Embryonic facial prominence (tissue), 1 donor: ENCODE measurements at regions not wholly inside any gene's neighbourhood (a gene's known extent, or its start where the extent isn't known, plus 50 kb on each side); places are given as distances from the start of the nearest gene placed in this dataset.
A peak's percentile ranks its signal among the peaks of the same experiment; 100 is the strongest.

ENCODE experiments used
- DNase-seq: peaks from one replicate; pipeline ENCODE4 v3.0.0-alpha.2; 2016; ENCODE audit errors: extremely low spot score

DNA sequence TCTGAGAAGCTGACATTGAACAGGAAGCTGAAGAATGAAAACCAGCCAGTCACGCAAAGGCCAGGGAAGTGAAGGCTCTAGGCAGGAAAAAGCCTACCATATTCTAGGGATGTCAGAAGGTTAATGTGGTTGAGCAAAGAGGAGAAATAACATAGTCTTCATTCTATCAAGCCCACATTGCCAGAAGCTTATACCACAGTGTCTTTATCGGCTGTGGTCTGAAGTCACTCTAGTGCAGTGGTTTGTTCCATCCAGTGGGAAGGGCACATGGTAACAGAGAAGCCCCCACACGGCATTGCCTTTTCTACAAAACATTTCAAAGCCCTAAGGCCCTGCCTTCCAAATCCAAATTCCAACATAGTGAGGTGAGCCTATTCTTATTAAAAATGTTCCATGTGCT lies 311.3 kb downstream of the TNS1 start:
- DNase-seq = no peak

GRCh38 chr2:217689053-217689452 lies 313.7 kb downstream of the TNS1 start:
- DNase-seq = no peak

DNA sequence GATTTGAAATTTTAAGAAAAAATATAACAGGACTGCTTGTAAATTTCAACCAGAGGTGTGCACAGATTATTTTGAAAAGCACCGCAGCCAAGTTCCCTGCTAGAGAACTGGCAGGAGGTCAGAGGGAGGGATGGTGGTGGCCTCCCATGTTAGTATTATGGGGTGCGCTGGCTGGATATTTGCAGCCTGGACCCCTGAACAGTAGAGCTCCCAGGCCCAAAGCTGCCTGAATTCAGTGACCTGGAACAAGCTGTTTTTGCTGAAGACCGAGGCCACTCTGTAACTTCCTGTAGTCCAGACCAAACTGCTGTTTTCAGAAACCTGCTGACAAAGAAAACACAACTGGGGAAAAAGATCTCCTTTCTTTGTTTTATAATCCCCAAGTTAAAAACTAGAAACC lies 314.3 kb downstream of the TNS1 start:
- DNase-seq = no peak

DNA sequence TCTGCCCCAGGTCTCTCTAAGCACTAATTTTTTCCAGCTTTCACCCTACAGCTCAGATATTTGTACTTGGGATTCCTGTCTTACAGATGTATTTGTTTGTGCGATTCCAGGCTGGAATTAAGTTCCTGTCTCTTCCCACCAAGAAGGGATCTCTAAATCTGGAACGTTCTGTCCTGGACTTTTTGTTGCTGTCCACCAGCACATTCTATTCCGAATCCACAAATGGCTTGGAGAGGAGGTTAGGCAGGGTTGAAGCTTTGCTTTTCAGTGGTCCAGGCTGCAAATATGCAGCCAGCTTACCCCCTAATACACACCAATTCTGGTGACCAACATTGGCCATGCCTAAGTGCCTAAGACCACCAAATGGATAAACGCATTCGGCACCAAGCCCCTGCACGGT lies 315.0 kb downstream of the TNS1 start:
- no peak for DNase-seq

GRCh38 chr2:217685255-217685605 lies 317.6 kb downstream of the TNS1 start:
- DNase-seq = no peak

DNA sequence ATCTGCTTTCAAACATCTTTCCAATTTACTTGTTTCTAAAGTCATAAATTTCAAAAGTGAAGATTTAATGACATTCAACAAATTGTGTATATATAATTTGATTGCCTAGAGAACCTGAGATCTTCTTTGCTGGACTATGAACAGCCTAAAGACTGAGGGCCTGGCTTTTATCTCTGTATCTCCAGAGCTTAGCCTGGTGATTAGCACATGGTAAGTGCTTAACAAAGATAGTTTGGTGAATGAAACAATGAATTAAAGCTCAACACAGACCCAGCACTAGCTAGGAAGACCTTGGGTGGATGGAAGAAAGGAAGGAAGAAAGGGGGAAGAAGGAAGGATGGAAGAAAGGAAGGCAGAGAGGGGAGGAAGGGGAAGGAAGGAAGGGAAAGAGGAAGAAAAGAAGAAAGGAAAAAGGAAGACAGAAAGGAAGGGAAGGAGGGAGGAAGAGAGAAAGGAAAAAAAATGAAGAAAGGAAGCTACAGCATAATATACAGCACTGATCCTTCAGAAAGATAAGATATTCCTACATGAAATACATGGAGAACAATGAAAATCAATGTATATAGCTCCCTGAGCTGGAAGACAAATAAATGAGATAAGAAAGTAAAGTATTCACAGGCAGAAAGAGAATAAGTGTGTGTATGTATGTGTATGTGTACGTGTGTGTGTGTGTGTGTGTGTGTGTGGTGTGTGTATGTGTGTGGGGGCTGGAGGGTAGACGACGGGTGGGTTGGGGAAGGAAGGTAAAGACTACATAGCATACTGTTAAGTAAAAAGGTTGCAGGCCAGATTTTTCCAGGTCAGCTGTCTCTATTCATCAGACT lies 318.2 kb downstream of the TNS1 start:
- DNase-seq = no peak

DNA sequence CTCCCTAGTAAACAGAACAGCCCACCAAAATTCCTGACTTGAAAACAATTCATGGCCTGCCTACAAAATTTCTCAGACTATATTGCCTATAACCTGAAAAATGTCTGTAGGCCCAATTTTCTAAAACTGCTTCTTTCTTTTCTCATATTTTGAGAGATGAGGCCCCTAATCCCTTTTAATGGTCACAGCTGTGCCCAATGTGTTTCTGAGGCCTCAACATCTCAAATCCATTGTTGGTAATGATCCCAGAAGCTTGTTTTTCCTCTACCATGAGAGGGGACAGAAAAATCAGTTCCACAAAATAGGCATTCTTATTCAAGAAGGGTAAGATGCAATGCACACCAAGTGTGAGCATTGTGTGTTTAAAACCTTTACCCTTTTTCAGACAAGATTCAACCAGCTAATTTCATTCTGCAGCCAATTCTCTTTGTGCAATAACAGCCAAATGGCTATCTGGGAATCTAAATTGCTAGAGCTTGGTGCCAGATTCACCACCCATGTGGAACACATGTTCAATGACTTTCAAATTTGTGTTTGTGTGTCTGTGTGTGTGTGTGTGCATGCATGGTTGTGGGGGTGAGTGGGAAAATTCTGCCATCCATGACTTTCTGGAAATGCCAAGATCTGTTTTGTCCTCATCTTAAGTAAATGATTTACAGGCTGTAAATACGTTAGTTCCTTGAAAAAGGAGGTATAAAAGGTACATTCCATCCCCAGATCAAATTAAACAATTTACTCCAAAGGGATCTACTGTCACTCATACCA lies 319.5 kb downstream of the TNS1 start:
- no peak for DNase-seq

DNA sequence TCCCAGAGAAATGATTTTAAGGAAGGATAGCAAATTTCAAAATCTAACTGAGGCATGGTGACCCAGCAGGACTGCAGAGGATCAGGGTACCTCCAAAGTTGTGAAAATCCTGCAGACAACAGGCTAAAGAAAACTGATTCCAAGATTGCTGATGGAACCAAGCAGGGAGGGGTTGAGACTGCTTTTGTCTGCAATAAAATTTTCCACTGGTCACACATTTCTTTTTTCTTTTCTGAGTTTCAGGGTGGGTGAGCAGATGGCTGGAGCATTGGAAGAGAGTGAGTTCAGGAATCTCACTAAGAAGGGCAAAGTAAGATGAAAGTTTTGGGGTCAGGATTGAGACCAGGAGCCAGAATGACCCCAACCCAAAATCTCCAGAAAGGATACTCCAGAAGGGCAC lies 321.0 kb downstream of the TNS1 start:
- DNase-seq = no peak

DNA sequence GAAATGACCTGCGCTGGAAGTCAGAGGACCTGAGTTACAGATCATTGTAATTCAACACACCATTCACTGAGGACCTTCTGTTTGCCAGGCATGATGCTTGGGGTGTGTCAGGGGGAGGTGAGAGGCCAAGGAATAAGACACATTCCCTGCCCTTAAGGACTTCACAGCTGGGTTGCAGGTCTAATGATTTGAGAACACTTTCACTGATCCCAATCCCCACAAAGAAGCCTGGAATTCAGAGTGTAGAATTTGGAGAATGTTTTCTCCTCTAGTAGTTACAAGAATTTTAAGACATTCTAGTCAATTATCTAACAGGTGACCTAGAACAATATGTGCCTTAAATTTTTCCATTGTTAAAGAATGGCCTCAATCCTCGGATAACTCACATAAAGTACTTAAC lies 322.4 kb downstream of the TNS1 start:
- no peak for DNase-seq

DNA sequence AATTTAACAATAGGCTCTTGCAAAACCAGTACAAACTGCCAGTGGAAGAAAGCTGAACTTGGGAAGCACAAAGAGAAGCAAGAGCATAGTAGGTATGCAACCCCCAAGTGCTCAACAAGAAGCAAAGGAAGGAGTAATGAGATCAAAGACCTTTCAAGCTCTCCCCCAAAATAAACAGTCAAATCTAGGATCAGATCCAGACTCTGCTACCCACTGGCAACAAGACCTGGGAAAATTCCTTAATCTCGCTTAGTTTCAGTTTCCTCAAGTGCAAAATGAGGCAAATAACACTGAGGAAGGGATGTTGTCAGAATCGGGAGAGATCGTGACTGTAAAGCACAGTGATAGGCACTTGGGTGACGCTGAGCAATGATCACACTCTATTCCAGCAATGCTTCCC lies 329.2 kb downstream of the TNS1 start:
- DNase-seq = no peak

GRCh38 chr2:217672472-217672871 lies 330.3 kb downstream of the TNS1 start:
- no peak for DNase-seq

GRCh38 chr2:217671871-217672270 lies 330.9 kb downstream of the TNS1 start:
- no peak for DNase-seq

DNA sequence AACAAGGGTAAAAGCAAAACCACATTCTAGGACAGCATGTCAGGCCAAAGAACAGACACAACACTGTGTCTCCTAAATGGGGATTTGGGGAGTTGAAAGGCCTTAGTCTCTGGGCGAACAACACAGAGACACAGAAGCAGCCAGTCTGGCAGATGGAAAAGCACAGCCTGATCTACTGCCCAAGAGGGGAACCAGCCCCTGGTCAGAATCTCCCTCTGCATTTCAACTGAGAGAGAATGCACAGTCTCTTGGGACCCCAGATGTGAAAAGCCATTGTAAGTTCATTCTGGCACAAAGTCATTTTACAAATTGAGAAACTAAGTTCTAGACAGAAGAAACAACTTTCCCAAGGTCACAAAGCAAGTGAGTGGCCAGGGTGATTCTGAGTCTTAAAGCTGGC lies 331.7 kb downstream of the TNS1 start:
- DNase-seq = no peak

GRCh38 chr2:217669831-217670230 lies 333.0 kb downstream of the TNS1 start:
- no peak for DNase-seq

DNA sequence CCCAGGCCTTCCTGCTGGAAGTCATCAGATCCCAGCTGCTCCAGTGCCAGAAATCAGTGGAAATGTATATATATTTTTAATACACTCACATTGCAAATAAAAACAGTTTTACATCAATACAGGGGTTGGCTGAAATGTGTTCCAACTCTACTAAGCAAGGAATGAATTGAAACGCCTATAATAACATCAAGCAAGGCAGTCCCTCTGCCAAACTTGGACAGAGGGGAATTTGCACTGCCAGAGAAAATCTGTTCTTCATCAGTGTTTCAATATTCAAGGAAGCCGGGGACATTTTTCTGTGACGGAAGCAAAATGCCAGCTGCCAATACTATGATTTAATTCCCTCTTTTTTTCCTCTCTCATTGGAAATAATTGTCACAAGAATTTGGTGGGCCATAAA lies 335.3 kb downstream of the TNS1 start:
- peak; percentile 81 for DNase-seq

- DNase-seq = no peak
Measured at GRCh38 chr2:217667035-217667434, 335.8 kb downstream of the TNS1 start.

GRCh38 chr2:217666338-217666737 lies 336.5 kb downstream of the TNS1 start:
- DNase-seq = no peak

DNA sequence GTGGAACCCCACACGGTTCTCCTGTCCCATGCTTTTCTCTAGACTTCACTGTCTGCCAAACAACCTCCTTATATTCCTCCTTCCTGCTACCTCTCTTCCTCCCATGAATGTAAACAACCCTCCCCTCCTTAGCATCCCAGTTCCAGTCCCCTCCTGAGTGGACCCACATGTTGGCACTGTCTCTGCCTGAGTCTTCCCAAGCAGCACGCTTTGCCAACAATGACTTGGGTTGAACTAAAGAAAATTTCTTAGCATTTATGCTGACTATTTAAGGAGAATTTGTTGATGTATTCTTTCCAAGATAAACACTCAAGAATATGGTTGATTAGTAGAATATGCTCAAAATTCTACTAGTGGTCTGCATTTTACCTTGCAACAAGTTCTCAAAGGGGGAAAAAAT lies 338.0 kb downstream of the TNS1 start:
- DNase-seq = no peak

DNA sequence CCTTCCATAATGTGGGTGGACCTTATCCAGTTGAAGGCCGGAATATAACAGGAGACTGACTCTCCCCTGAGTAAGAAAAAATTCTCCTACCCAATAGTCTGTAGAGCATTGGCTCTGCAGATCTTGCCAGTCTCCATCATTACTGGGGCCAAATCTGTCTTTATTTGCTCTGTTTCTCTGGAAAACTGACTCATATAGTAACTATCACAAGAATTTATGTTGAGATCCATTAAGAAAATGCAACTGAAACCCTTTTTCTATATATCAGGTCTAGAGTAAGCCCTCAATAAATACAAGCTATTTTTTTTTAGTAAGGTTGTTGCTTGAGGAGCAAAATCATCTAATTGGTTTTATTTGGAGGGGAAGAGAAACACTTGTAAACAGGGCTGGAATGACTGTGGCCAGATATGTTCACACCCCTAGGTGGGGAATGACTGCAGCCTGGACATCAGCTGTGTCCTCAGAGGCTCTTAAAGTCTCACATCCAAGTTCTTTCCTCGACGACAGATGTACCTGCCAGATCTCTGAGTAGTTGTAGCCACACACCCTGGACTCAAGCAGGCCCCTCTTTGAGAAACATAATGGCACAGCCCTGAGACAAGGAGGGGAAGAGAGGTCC lies 339.7 kb downstream of the TNS1 start:
- no peak for DNase-seq

DNA sequence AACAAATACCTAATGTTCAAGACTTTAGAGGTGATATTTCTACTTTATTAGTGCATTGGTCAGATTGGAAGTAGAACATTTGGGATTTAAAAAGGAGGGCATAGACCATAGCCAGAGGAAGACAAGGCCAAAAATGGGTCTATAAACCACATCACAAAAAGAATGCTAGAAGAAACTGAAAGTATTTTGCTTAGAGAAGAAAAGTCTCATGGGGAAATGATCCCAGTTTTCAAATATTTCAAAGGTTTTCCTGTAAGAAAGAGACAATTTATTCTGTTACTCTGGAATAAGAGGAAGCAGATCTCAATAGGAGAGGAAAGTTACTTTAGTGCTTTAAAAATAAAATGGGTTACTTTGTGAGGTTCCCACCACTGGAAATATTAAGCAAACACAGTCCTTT lies 341.4 kb downstream of the TNS1 start:
- DNase-seq = no peak

DNA sequence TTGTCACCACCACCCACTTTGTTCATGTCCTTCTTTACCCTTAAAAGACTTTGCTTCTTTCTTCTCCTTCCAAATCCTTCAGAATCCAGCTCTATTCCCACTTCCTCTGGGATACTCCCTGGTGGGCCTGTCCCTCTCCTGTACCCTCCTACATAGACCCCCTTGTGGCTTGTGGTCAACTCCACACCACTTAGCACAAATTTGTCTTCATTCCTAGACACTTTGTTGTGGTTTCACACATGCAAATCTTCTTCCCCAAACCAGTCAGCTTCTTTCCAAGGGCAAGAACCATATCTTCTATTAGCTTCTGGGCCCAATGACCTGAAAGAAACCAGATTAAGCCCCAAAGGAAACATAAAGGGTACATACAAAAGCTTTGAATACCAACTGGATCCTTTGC lies 342.4 kb downstream of the TNS1 start:
- no peak for DNase-seq

DNA sequence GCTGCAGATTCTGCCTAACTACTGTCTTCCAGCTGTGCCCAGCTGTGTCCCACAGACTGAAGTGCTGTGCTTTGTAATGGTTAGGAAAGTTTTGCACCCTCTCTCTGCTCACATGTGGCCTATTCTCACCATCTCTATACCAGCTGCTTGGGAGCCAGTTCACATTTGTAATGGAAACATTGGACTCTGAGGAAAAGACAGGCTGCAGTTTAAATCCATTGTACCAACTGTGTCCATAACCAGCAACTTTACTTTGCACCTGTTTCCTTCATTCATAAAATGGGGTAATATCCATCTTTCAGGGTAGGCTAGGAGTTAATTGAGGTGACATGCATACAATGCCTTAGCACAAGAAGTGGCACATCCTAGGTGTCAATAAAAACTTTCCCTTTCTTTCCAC lies 344.0 kb downstream of the TNS1 start:
- no peak for DNase-seq

- no peak for DNase-seq
Measured at GRCh38 chr2:217657252-217657651, 345.5 kb downstream of the TNS1 start.
